ENCODE measurements at regions not wholly inside any gene's neighbourhood (a gene's known extent, or its start where the extent isn't known, plus 50 kb on each side); places are given as distances from the start of the nearest gene placed in this dataset.

DNA sequence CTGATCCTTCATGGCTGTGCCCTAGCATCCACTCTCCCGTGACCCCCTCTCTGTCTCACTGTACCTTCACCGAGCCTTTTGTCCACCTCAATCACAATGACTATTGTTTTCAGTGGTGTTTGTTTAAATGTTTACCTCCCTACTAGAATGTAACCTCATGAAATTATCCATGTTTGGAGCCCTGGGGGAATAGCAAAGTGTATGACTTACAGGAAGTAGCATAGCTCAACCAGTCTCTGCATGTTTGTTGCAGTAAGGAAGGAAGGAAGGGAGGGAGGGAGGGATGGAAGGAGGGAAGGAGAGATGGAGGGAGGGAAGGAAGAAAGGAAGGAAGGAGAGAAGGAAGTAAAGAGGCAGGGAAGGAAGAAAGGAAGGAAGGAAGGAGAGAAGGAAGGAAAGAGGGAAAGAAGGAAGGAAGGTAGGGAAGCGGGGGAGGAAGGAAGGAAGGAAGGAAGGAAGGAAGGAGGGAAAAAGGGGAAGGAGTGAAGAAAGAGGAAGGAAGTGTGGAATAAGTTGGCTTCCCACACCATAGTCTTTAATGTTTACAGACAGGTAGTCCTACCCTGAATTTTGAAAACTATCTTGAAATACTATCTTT lies 421.4 kb downstream of the COG6 start:
- TF ChIP-seq, protein P1, sequence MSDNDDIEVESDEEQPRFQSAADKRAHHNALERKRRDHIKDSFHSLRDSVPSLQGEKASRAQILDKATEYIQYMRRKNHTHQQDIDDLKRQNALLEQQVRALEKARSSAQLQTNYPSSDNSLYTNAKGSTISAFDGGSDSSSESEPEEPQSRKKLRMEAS (IDR thresholded peaks at IDR 0.05; ENCODE audit: low read depth, low read length), result no peak
- TF ChIP-seq, protein P2, sequence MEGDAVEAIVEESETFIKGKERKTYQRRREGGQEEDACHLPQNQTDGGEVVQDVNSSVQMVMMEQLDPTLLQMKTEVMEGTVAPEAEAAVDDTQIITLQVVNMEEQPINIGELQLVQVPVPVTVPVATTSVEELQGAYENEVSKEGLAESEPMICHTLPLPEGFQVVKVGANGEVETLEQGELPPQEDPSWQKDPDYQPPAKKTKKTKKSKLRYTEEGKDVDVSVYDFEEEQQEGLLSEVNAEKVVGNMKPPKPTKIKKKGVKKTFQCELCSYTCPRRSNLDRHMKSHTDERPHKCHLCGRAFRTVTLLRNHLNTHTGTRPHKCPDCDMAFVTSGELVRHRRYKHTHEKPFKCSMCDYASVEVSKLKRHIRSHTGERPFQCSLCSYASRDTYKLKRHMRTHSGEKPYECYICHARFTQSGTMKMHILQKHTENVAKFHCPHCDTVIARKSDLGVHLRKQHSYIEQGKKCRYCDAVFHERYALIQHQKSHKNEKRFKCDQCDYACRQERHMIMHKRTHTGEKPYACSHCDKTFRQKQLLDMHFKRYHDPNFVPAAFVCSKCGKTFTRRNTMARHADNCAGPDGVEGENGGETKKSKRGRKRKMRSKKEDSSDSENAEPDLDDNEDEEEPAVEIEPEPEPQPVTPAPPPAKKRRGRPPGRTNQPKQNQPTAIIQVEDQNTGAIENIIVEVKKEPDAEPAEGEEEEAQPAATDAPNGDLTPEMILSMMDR (IDR thresholded peaks at IDR 0.05; ENCODE audit: low read depth, low read length), result no peak

Data from NB4 (cell line).